ENCODE measurements at regions not wholly inside any gene's neighbourhood (a gene's known extent, or its start where the extent isn't known, plus 50 kb on each side); places are given as distances from the start of the nearest gene placed in this dataset.

DNA sequence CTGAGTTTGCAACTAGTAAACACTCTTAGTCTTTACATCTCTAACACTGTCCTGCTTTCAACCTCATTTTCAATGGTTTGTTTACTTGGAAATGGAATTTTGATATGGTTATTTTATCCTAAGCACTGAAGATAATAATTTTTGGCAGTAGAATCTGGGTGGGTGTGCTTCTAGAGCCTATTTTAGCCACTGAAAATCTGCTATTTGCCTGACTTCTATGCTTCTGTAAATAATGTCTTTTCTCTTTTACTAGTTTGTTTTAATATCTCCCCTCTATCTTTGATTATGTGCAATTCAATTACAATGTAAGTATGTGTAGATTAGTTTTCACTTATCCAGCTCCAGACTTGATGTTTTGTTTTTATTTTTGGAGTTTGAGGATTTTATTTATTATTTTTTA lies 197.5 kb downstream of the TUSC1 start:
- Histone ChIP-seq H3K4me1 (ENCODE audit: control insufficient read depth, insufficient read depth, low read length) (no peaks in the 10 kb centered on the region), H3K27me3 (ENCODE audit: control insufficient read depth, insufficient read depth, low read length) (no peaks in the 10 kb centered on the region), H3K4me3 (ENCODE audit: low read depth in 2 of 2, low read length in 2 of 2) (no peak overlapping the region), H3K9me3 (ENCODE audit: control insufficient read depth, insufficient read depth, low read depth, low read length) (no peaks in the 10 kb centered on the region), H3K36me3 (ENCODE audit: control insufficient read depth, insufficient read depth, low read length) (no peaks in the 10 kb centered on the region), H3K27ac (ENCODE audit: low read length) (no peak overlapping the region)
- ChIA-PET POLR2A (no interaction called here), CTCF (no interaction called here)
- DNase-seq (ENCODE audit: low read depth, low spot score), result no peak
- no peak for ATAC-seq
- TF ChIP-seq SIN3A (IDR thresholded peaks at IDR 0.05; ENCODE audit: borderline replicate concordance, insufficient read depth, low read depth, low read length) (no peak), POLR2AphosphoS5 (IDR thresholded peaks at IDR 0.05; ENCODE audit: low read depth, low read length) (no peak)
- TF ChIP-seq, protein P1, sequence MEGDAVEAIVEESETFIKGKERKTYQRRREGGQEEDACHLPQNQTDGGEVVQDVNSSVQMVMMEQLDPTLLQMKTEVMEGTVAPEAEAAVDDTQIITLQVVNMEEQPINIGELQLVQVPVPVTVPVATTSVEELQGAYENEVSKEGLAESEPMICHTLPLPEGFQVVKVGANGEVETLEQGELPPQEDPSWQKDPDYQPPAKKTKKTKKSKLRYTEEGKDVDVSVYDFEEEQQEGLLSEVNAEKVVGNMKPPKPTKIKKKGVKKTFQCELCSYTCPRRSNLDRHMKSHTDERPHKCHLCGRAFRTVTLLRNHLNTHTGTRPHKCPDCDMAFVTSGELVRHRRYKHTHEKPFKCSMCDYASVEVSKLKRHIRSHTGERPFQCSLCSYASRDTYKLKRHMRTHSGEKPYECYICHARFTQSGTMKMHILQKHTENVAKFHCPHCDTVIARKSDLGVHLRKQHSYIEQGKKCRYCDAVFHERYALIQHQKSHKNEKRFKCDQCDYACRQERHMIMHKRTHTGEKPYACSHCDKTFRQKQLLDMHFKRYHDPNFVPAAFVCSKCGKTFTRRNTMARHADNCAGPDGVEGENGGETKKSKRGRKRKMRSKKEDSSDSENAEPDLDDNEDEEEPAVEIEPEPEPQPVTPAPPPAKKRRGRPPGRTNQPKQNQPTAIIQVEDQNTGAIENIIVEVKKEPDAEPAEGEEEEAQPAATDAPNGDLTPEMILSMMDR (IDR thresholded peaks at IDR 0.05), result no peak
- intact Hi-C loops (cut with micrococcal nuclease; ENCODE audit: unreplicated experiment), result no loop called here
- in situ Hi-C loops (cut with HindIII; ENCODE audit: low pct_unique_long_range_greater_than_20kb, low sequenced_read_pairs), result no loop called here
- BruUV-seq (replicated peaks), result no TSS peak

DNA sequence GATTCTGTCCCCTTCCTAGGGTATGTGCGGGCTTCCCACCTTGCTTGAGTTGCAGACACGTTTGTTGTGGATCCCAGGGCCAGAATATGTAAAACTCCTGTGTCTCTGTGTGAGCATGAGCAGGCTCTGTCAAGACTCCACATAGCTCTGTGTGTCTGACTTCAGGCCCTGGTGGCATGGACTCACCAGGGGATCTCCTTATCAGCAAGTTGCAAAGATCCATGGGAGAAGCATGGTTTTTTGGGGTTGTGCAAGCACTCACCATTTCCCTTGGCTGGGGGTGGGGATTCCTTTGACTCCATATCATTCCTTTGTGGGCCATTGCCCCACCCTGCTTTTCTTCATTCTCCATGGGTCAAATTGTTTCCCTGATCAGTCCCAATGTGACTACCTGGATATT lies 205.6 kb downstream of the TUSC1 start:
- in situ Hi-C loops (cut with HindIII; ENCODE audit: low pct_unique_long_range_greater_than_20kb, low sequenced_read_pairs), result no loop called here
- CTCF ChIA-PET, result no interaction called here
- no TSS peak for BruUV-seq (replicated peaks)

More for the DNA sequence above, 205.6 kb downstream of the TUSC1 start:
- H3K36me3 ChIP-seq (ENCODE audit: control insufficient read depth, insufficient read depth, low read length), result no peaks in the 10 kb centered on the region
- POLR2A ChIA-PET, result no interaction called here
- no peaks in the 10 kb centered on the region for H3K4me1 ChIP-seq (ENCODE audit: control insufficient read depth, insufficient read depth, low read length)
- DNase-seq (ENCODE audit: low read depth, low spot score) (no peak), ATAC-seq (no peak)
- H3K27me3 ChIP-seq (ENCODE audit: control insufficient read depth, insufficient read depth, low read length), result no peaks in the 10 kb centered on the region
- TF ChIP-seq, protein P1 (IDR thresholded peaks at IDR 0.05), result no peak
- TF ChIP-seq SIN3A (IDR thresholded peaks at IDR 0.05; ENCODE audit: borderline replicate concordance, insufficient read depth, low read depth, low read length), result no peak
- TF ChIP-seq TCF7L2 (IDR thresholded peaks at IDR 0.05; ENCODE audit: low read depth, low read length), result no peak
- no peak for TF ChIP-seq POLR2AphosphoS5 (IDR thresholded peaks at IDR 0.05; ENCODE audit: low read depth, low read length)
- TF ChIP-seq REST (IDR thresholded peaks at IDR 0.05; ENCODE audit: insufficient read depth in 1 of 2, low read depth in 2 of 2, low read length in 1 of 2), result no peak
- no peaks in the 10 kb centered on the region for H3K9me3 ChIP-seq (ENCODE audit: control insufficient read depth, insufficient read depth, low read depth, low read length)
- no peak overlapping the region for H3K4me3 ChIP-seq (ENCODE audit: low read depth in 2 of 2, low read length in 2 of 2)
- H3K27ac ChIP-seq (ENCODE audit: low read length), result no peak overlapping the region
- intact Hi-C loops (cut with micrococcal nuclease; ENCODE audit: unreplicated experiment), result no loop called here
